Stimulated activated CD4-positive, alpha-beta T cell treated with anti-CD3 and anti-CD28 coated beads, Interleukin-15, amount 100 ng/mL, for 48 hours (primary cell): ENCODE measurements at regions not wholly inside any gene's neighbourhood (a gene's known extent, or its start where the extent isn't known, plus 50 kb on each side); places are given as distances from the start of the nearest gene placed in this dataset.
"Not testable (repeated sequence)": the region's sequence is repeated elsewhere in the genome, so short reads cannot be mapped to it uniquely, and the experiment has no call there.

Experiments
- DNase-seq, 2 donors: peaks; one replicate each; pipeline ENCODE4 v3.0.0-alpha.2; 2020; ENCODE audit warnings: low read depth in 2 of 2

DNA sequence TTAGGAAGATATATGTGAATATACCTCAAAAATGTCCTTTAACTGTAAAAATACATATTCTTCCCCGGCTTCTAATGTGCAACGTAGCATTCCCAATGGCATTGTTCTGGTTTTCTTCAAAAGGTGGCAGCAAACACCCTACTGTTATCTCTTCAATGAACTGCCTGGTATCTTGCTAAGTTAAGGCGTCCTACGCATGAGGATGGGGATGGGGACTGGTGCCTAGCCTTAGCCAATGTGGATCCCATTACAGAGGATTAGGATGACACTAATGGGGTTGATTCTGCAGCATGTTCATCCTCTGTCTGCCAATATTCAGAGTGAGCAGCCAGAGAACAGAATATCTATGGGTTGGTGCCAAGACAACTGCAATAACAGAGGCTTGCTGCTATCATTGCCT, 334.9 kb upstream of the ADGRL3 start:
- DNase-seq = no peak

DNA sequence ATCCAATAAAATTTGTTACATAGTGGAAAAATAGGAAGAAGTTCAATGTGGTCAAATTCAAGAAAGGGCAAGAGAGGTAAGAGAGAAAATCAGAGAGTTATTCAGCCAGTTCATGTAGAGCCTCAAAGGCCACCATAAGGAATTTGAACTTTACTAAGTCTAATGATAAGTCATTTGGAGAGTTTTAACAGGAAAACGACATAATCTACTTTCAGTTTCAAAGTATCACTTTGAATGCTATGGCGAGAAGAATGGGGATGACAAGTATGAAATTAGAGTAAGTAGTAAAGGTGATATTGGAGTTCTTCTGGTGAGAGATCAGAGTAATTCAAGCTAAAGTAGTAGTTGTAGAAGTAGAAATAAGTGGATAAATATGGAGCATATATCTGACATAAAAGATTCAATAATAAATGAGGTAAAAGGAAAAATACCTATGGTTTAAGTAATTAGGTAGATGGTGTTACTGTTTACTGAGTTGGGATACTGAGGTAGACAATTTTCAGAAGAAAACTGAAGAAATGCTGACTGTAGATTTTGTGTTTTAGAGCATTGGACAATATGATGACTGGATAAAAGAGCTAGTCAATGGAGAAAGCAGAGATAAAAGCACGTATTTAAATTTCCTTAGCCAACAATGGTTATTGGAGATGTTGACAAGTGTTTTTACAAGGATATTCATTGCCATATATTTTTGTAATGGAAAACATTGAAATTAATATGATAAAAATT, 331.7 kb upstream of the ADGRL3 start:
- DNase-seq = no peak

DNA sequence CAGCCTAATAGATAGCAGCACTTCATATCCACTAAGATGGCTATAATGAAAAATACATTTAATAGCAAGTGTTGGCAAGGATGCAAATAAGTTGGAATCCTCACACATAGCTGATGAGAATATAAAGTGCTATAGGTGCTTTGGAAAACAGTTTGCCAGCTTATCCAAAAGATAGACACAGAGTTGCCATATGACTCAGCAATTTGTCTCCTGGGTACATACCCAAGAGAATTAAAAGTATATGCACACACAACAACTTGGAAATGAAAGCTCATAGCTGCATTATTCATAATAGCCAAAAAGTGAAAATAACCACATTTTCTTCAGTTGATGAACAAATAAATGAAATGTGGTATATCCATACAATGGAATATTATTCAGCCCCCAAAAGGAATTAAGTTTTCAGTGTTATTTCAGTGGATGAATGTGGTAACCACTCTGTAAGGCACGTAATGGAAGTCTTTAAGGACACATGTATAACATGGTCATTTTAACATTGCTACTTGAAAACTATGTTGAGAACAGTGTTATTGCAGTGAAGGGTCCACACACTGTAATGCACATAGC, 320.9 kb upstream of the ADGRL3 start:
- no peak for DNase-seq

DNA sequence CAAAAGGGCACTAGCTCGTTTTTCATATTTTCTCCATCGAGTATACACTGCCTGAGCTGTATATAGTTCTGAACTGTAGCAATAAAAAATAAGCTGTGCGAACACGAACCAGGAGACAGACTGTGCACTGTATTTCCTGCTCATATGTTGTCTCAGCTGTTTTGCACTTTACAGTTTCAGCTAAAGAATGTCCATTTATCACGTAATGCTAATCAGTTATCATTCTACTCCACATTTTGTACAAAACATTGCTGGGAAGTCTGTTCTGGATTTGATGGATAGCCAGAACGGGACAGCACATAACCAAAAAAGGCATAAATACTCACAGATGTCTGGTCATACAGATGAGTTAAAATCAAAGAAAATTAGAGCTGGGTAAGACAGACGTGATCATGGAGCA, 315.5 kb upstream of the ADGRL3 start:
- DNase-seq = no peak

DNA sequence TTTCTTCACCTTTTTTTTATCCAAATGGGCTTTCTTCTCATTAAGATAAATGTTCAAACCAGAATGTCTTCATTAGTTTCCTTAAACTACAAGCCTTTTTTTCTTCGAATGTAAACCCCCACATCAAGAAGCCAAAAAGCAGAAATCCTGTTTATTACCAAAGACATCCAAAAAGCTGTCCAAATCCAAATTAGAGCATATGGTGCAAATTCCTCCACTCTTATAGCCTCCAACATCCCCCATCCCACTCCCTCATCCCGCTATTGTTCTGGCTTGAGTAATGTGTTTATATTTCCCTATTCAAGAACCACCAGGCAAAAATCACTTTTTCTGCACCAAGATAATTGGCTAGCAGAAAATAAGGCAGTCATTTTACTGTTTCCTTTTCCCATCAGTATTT, 315.1 kb upstream of the ADGRL3 start:
- DNase-seq = no peak

DNA sequence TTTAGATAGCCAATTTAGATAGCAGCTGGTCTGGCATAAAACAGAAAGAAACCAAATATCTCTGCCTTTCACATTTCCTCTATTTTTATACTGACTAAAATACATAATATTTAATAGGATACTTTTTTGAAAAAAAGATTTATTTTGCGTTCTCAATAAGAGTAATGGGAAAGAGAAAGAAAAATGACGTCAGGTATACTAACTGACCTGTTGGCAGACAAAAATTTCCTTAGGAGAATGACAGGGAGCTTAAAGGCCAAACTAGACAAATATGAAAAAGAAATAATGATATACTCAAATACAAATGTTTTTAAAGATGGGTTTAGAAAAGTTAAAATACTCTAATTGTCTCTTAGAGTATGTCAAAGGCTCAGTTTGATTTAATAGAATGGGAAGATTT, 309.4 kb upstream of the ADGRL3 start:
- DNase-seq = no peak

DNA sequence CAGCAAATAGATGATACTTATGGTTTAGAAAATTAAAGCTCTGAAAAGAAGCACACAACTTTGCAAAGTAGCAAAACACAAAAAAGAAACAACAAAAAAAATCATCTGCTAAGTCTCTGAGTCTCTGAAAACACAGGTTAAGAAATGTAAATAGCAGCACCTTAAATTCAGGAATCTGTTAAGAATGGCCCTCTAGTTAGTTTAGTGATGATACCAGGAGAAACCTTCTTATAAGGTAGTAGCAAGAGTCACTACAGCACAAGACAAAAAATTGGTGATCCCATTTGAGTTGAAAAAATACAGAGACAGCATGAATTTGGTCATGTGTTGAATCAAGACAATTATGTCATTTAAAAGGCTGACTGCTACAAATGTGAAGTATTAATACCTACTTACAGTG, 308.2 kb upstream of the ADGRL3 start:
- DNase-seq = no peak

DNA sequence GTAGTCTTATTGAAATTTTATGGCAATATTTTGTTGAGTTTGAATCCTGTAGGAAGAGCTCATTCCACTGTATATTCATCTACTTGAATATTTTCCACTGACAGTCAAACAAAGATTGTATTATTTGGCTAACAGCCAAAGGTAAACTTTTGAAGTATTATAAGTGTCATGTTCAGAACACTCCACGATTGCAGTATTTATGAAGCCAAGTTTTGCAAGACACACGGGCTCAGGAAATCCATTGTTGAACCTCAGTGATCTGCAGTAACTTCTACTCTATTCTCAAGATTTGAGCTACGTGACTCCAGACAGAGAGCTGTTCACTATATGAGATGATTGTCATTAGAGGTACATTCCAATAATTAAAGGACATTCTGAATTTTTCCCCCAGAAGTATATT, 302.7 kb upstream of the ADGRL3 start:
- DNase-seq = no peak

DNA sequence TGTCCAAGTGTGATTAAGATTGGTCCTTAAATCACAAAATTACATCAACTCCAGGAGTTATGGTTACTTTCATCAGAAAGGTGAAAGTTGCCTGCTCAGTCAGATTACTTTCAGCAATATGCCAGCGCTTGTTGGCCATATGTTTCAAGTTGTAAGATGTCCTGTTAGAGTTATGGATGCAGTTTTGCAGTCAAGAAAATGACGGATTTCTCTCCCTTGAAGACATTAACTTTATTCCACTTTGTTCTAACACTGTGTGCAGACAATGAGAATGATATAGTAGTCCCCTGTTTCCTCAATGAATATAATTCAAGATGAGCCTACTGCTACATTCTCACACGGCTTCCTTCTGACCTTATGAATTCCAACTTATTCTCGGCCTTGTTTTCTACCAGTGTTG, 295.0 kb upstream of the ADGRL3 start:
- no peak for DNase-seq

DNA sequence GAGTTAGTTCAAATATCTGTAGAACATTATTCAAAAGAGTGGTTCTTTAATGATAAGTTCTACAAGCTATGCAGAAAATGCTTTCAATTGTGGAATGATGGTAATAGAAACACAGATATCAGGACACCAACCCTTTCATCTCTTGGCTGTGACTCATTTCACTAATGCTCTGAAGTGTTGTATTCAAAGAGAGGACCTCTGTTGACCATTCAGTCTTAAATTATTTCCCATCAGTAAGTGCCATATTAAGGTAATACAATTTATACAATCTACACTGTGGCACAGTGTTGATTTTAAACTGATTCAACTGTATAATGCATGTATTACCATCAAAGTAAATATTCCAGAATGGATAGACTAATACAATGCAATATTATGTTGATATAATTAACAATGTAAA, 289.0 kb upstream of the ADGRL3 start:
- DNase-seq = no peak

DNA sequence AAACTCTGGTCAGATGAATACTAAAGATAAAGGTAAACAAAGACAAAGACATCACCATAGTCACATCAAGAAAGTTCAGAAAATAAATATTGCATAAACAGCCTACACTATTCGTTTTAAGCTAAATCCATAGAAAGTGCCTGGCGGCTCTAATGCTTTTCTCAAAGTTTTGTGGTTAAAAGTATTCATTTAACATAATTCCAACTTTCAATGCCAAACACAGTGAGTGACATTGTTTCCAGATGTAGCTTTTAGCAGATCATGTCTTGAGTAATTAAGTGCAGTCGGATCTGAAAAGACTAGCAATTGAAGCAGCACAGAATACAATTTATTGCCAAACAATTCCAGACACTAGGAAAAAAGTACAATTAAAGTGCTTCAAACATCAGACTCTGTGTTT, 287.1 kb upstream of the ADGRL3 start:
- no peak for DNase-seq

DNA sequence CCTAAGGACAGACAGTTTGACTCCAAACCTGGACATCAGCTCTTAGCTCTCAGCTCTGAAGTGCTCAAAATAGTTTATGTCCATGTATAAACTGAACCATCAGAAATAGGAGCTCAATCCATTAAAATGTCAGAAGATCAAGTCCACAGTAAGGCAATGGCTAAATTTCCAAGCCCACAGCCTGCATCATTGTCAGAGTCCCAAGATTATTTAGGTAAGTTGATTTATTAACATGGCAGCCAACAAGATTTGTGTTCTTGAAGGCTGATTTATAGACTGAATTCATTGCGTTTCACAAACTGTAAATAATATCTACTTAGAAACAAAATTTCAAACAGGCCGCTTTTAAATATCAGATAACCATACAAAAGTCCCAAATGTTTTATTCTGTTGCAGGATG, 286.5 kb upstream of the ADGRL3 start:
- DNase-seq = no peak

DNA sequence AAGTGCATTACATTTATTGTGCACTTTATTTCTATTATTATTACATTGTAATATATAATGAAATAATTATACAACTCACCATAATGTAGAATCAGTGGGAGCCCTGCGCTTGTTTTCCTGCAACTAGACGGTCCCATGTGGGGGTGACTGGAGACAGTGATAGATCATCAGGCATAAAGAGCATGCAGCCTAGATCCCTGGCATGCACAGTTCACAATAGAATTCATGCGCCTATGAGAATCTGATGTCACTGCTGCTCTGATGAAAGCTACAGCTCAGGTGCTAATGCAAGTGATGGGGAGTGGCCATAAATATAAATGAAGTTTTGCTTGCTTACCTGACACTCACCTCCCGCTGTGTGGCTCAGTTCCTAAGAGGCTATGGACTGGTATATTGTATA, 278.4 kb upstream of the ADGRL3 start:
- DNase-seq = not testable (repeated sequence)

DNA sequence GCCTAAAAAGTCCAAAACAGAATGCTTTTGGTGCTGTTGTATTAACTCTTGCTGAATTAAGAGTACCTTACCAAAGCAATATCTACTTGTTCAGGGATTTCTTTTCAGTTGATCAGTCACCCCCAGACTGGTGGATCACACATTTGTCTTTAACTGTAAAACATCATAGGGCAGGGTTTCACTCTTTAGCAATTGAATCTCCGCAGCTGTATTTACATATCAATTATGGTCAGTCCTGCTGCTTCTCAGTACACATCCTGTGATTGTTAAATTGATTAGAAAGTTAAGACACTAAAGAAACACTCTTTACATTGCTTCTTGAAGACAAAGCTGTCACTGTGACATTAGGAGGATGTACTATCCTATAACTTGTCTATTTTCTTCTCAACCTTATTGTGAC, 277.1 kb upstream of the ADGRL3 start:
- DNase-seq = no peak

DNA sequence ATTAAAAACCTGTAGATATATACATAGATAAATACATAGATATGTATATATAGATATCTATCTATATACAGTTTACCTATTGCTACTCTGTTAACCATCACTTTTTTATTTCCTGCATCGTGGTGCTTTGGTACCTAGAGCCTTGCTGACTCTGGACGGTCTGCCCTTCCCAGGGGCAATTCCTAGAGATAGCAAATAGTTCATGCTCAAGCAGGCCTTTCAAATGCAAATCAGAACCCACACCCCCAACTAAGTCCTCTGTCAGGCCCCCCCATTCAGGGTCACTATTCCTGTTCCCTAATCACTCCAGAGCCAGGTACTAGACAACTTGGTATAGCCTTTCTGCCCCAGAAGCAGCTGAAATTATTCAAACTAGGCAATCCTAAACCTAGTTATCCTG, 273.5 kb upstream of the ADGRL3 start:
- DNase-seq = no peak

DNA sequence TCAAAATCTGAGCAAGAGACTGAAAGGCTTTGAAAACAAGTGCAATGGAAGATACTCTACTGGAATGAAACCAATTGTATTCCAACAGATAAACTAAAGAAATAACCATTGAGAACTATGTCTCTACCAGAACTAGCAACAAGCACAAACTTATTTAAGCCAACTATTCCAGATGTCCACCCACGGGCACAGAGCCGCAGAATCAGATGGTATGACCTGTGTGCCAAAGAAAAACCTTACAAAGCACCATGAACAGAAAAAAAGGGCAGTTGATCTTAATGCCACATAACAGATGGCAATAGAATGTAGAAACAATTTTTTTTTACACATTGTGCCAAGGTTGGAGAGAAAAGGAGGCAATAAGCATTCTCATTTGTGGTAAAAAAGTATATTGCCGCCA, 269.3 kb upstream of the ADGRL3 start:
- DNase-seq = no peak

DNA sequence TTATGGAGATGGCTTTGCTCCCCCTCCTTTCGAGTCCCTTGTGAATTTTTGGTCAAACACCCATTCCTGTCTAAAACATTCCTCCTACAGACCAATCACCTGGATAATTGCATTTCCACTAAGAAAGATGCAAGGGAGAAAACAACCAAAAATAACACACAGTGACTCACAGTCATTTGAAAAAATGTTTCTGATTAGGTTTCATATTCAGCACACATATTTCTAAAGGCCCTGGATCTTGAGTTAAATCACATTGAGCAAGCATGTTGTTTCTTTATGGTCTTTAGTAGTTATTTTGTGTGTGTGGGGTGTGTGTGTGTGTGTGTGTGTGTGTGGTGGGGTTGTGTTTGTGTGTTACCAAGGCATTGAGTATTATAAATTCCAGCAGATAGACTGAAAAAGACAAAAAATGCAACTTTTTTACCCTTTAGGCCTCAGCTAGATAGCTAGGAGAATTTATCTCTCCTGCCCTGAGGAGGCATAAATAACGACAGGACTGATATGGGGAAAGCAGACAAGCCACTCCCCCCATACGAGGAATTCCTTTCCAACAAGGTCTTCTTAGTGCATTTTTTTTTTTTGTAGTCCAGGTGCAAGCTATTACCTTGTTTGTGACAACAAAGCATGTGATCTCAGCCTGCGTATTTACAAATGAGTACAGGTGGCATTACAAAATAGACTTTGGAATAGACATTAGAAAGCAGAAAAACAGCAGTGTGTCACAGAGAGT, 265.4 kb upstream of the ADGRL3 start:
- DNase-seq = no peak

DNA sequence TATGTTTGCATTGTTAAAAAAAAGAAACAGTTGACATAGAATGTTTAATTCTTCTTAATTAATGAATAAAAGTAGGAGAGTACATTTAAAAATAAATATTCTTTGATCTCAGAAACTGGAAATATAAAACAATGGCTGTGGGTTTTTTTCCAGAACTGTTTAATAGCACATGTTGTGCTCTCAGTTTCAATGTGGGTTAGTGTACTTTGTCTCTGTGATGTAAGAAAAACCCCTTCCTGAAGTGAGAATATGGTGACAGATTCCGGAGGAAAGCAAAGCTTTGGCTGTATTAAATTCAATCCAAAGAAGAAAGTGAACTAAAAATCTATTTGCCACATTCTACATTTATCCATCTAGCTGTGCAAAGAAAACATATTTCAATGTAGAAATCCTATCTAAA, 261.9 kb upstream of the ADGRL3 start:
- DNase-seq = no peak

DNA sequence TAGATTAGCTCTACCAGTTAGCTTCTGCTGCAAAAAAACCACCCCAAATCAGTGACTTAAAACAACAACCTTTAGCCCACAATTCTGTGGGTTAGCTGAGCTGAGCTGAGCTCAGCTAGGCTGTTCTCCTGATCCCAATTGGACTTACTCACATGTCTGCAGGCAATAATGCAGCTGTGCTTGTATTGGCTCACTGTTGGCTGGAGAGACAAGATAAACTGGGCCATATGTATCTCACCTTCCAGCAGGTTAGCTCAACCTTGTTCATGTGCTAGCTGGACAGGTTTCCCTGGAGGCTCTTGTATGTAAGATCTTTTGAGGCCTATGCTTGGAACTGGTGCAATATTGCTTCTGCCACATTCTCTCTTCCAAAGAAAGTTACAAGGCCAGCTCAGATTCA, 261.5 kb upstream of the ADGRL3 start:
- no peak for DNase-seq

DNA sequence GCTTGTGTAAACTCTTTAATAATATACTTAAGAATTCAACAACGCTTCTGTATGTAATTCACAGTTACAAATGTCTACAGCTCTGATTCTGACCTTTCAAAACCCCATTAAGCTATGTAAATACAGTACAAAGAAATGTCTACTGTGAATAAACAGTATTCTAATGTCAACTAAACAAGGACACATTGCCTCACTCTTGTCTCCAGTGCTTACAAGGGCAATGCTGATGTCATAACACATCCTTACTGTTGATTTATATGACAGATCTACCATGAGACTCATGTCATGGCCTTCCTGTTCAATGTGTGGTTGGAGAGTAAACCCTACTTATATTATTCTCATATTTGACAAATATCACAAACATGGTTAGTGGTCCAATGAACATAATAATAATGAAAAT, 256.1 kb upstream of the ADGRL3 start:
- DNase-seq = no peak

DNA sequence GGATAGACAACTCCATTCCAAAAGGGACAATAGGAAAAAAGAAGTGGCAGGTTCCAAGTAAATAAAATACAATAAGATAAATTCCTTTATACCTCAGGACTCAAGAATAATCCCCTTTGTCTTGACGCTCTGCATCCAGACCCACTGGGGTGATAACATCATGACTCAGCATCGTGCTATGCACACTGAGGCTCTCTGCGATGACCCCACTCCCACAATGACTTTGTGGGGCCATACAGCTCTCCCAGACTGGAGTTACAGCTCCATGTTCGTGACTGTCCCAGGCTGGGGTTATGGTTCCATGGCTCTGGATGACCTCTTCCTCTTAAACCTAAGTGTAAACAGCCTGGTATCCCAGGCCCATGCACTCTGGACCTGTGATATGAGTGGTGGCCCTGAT, 254.5 kb upstream of the ADGRL3 start:
- DNase-seq = no peak

DNA sequence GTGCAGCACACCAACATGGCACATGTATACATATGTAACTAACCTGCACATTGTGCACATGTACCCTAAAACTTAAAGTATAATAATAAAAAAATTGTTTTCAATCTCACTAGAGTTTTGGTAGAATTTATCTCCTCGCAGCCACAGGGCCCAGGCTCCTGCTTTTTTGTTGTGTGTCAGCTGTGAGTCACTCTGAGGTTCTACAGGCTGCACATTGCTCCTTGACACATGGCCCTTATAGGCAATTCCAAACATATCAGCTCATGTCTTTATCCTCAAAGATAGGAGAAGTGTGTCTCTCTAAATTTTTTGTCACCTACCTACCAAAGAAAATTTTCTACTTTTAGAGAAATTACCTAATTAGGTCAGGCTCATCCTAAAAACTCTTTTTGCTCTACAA, 252.1 kb upstream of the ADGRL3 start:
- DNase-seq = no peak

DNA sequence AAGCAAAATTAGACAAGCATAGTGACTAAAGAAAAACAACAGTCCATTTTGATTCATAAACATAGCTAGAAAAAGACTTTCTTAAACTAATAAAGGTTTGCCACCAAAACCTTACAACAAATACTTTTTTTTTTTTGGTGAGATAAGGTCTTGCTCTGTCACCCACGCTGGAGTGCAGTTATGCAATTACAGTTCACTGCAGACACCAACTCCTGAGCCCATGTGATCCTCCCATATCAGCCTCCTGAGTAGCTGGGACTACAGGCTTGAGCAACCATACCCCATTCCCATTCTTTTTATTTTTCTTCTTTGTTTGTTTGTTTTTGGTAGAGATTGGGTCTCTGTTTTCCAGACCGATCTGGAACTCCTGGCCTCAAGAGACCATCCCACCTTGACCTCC, 247.2 kb upstream of the ADGRL3 start:
- DNase-seq = no peak
